Spleen (tissue), 7 donors: ENCODE measurements at regions not wholly inside any gene's neighbourhood (a gene's known extent, or its start where the extent isn't known, plus 50 kb on each side); places are given as distances from the start of the nearest gene placed in this dataset.
"Not testable (repeated sequence)": the region's sequence is repeated elsewhere in the genome, so short reads cannot be mapped to it uniquely, and the experiment has no call there.

ENCODE experiments used
- CTCF ChIP-seq, 11 experiments: fragments of 200-600 bp in 7 of 11; fragments of 450-650 bp in 4 of 11; sonication (generic) in 4 of 11; IDR thresholded peaks in 8 of 11; conservative IDR thresholded peaks in 3 of 11; 1 replicate in 7 of 11; 2 replicates in 4 of 11; pipeline versions ENCODE4 v1.4.0 to v1.8.0; 2016 to 2021; ENCODE audit warnings: antibody characterized with exemption in 11 of 11, inconsistent platforms in 4 of 11, mild to moderate bottlenecking in 1 of 11
- POLR2AphosphoS5 ChIP-seq, 3 donors: sonication (generic); formaldehyde crosslinking; IDR thresholded peaks; one replicate each; pipeline ENCODE4 v1.5.1; 2017; ENCODE audit warnings: antibody characterized with exemption in 3 of 3
- donor health status: DM: no; HTN: no; CAD: no; lungs with moderate emphysema.
- donor health status: DM: no; HTN: no; CAD: no.
- donor health status: DM: no; HTN: no; CAD: no.

- TF ChIP-seq CTCF (IDR thresholded peaks at IDR 0.05 in 8 of 11, conservative IDR thresholded peaks at IDR 0.05 in 3 of 11); POLR2AphosphoS5 (IDR thresholded peaks at IDR 0.05): not testable (repeated sequence)
Measured at GRCh38 chr3:82110721-82111120, 349.3 kb upstream of the GBE1 start.
